ENCODE measurements at regions not wholly inside any gene's neighbourhood (a gene's known extent, or its start where the extent isn't known, plus 50 kb on each side); places are given as distances from the start of the nearest gene placed in this dataset.

DNA sequence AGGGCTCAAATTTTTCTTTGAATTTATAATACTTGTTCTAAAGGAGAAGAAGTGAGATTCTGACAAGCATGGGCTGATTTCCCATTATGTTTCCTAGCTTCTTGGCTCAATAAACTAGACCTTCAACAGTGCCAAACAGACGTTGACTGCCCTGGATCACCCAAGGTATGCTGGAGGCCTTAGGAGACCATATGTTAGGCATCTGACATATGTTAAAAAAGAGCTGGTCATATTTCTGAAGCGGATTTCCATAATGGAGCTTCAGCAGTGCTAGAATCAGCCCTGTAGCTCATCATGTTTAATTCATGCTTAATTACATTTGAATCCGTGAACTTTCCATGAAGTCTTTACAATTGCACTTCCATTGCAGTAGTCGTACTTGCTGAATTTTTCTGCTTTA, 653.3 kb downstream of the DIAPH3 start:
- H3K9ac ChIP-seq (ENCODE audit: low read depth, low read length, poor library complexity, severe bottlenecking), result no peak overlapping the region
- no peak overlapping the region for H2AFZ ChIP-seq (ENCODE audit: low read length)
- H4K20me1 ChIP-seq (ENCODE audit: insufficient read depth, low read length, poor library complexity, severe bottlenecking), result no peaks in the 10 kb centered on the region
- no peaks in the 10 kb centered on the region for H3K4me1 ChIP-seq (ENCODE audit: insufficient read depth, low read length, poor library complexity, severe bottlenecking)
- H3K79me2 ChIP-seq (ENCODE audit: insufficient read depth, low read length), result no peaks in the 10 kb centered on the region
- no peak overlapping the region for H3K4me2 ChIP-seq (ENCODE audit: low read depth, low read length, poor library complexity, severe bottlenecking)
- H3F3A ChIP-seq (ENCODE audit: low read depth), result no peaks in the 10 kb centered on the region
- H3K4me3 ChIP-seq (ENCODE audit: low read length, poor library complexity, severe bottlenecking), result no peak overlapping the region
- no peaks in the 10 kb centered on the region for H3K9me3 ChIP-seq (ENCODE audit: insufficient read depth, low read depth, low read length)
- TF ChIP-seq, protein P1, sequence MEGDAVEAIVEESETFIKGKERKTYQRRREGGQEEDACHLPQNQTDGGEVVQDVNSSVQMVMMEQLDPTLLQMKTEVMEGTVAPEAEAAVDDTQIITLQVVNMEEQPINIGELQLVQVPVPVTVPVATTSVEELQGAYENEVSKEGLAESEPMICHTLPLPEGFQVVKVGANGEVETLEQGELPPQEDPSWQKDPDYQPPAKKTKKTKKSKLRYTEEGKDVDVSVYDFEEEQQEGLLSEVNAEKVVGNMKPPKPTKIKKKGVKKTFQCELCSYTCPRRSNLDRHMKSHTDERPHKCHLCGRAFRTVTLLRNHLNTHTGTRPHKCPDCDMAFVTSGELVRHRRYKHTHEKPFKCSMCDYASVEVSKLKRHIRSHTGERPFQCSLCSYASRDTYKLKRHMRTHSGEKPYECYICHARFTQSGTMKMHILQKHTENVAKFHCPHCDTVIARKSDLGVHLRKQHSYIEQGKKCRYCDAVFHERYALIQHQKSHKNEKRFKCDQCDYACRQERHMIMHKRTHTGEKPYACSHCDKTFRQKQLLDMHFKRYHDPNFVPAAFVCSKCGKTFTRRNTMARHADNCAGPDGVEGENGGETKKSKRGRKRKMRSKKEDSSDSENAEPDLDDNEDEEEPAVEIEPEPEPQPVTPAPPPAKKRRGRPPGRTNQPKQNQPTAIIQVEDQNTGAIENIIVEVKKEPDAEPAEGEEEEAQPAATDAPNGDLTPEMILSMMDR (conservative IDR thresholded peaks at IDR 0.05; ENCODE audit: low read length), result no peak
- TF ChIP-seq EZH2phosphoT487 (IDR thresholded peaks at IDR 0.05; ENCODE audit: borderline replicate concordance), result no peak
- no peaks in the 10 kb centered on the region for H3K36me3 ChIP-seq (ENCODE audit: insufficient read depth, low read length)
- no peaks in the 10 kb centered on the region for H3K27me3 ChIP-seq (ENCODE audit: insufficient read depth, low read length, poor library complexity, severe bottlenecking)
- H3K9me2 ChIP-seq (replicated peaks; ENCODE audit: low read depth, low read length), result no peaks in the 10 kb centered on the region

DNA sequence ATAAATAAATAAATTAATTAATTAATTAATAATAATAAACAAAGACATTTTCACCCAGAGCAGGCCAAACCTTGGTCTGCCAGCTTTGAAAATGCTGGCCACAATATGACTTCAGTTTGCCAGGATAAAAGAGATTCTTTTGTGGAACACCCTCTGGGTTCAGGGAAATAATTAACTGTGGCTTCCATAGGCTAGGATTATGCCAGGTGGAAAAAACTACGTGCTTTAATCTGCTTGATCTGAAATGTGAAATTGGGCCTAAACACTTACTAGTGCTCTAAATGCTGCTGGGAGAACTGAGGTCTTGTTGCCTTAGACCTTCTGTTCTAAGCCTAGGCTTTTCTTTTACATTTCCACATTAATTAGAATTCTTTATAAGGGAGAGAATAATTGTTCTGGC, 650.0 kb downstream of the DIAPH3 start:
- TF ChIP-seq, protein P1 (conservative IDR thresholded peaks at IDR 0.05; ENCODE audit: low read length), result no peak
- no peak for TF ChIP-seq EZH2phosphoT487 (IDR thresholded peaks at IDR 0.05; ENCODE audit: borderline replicate concordance)
- Histone ChIP-seq H3K79me2 (ENCODE audit: insufficient read depth, low read length) (no peaks in the 10 kb centered on the region), H3K36me3 (ENCODE audit: insufficient read depth, low read length) (no peaks in the 10 kb centered on the region), H3K9me2 (replicated peaks; ENCODE audit: low read depth, low read length) (no peaks in the 10 kb centered on the region), H3K27me3 (ENCODE audit: insufficient read depth, low read length, poor library complexity, severe bottlenecking) (no peaks in the 10 kb centered on the region), H3K4me1 (ENCODE audit: insufficient read depth, low read length, poor library complexity, severe bottlenecking) (no peaks in the 10 kb centered on the region), H3K4me3 (ENCODE audit: low read length, poor library complexity, severe bottlenecking) (no peak overlapping the region), H3K4me2 (ENCODE audit: low read depth, low read length, poor library complexity, severe bottlenecking) (no peak overlapping the region), H3K9me3 (ENCODE audit: insufficient read depth, low read depth, low read length) (no peaks in the 10 kb centered on the region), H2AFZ (ENCODE audit: low read length) (no peak overlapping the region), H3K9ac (ENCODE audit: low read depth, low read length, poor library complexity, severe bottlenecking) (no peak overlapping the region), H3F3A (ENCODE audit: low read depth) (no peaks in the 10 kb centered on the region), H4K20me1 (ENCODE audit: insufficient read depth, low read length, poor library complexity, severe bottlenecking) (no peaks in the 10 kb centered on the region)

DNA sequence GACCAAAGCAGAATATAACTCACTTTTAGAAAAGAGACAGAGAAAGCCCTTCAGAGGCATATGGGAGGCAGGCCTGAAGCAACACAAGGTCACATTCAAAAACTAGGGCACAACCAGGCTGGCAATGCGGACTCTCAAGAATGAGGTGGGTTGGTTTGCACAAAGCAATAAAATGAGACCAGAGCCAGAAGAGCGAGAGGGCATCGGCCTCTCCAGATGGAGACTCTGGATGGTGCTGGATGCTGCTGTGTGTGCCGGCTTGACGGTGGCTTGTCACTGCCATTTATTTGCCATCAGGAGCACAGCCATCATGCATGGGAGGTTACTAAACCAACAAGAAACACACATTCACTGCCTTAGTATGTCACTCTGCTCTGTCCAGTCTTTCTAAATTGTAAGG, 649.4 kb downstream of the DIAPH3 start:
- Histone ChIP-seq H3K9me3 (ENCODE audit: insufficient read depth, low read depth, low read length) (no peaks in the 10 kb centered on the region), H3K9me2 (replicated peaks; ENCODE audit: low read depth, low read length) (no peaks in the 10 kb centered on the region), H3K4me1 (ENCODE audit: insufficient read depth, low read length, poor library complexity, severe bottlenecking) (no peaks in the 10 kb centered on the region), H3K36me3 (ENCODE audit: insufficient read depth, low read length) (no peaks in the 10 kb centered on the region), H3K4me3 (ENCODE audit: low read length, poor library complexity, severe bottlenecking) (no peak overlapping the region), H3F3A (ENCODE audit: low read depth) (no peaks in the 10 kb centered on the region), H3K79me2 (ENCODE audit: insufficient read depth, low read length) (no peaks in the 10 kb centered on the region), H3K9ac (ENCODE audit: low read depth, low read length, poor library complexity, severe bottlenecking) (no peak overlapping the region), H3K4me2 (ENCODE audit: low read depth, low read length, poor library complexity, severe bottlenecking) (no peak overlapping the region), H3K27me3 (ENCODE audit: insufficient read depth, low read length, poor library complexity, severe bottlenecking) (no peaks in the 10 kb centered on the region), H4K20me1 (ENCODE audit: insufficient read depth, low read length, poor library complexity, severe bottlenecking) (no peaks in the 10 kb centered on the region), H2AFZ (ENCODE audit: low read length) (no peak overlapping the region)
- TF ChIP-seq, protein P1 (conservative IDR thresholded peaks at IDR 0.05; ENCODE audit: low read length), result no peak
- no peak for TF ChIP-seq EZH2phosphoT487 (IDR thresholded peaks at IDR 0.05; ENCODE audit: borderline replicate concordance)
